ENCODE measurements at regions not wholly inside any gene's neighbourhood (a gene's known extent, or its start where the extent isn't known, plus 50 kb on each side); places are given as distances from the start of the nearest gene placed in this dataset.

GRCh38 chr5:67607958-67608357 is 411.4 kb upstream of the CD180 start:
- Histone ChIP-seq H4K20me1 (ENCODE audit: insufficient read depth) (no peaks in the 10 kb centered on the region), H3K27ac (ENCODE audit: low read depth, low read length) (no peak overlapping the region), H3K4me1 (ENCODE audit: control insufficient read depth in 1 of 2, insufficient read depth in 2 of 2, low read length in 2 of 2) (no peaks in the 10 kb centered on the region), H3K4me3 (replicated peaks in 1 of 2; ENCODE audit: low read depth in 1 of 2, low read length in 2 of 2) (no peak overlapping the region), H3K4me2 (ENCODE audit: low read length) (no peak overlapping the region), H3K9me3 (ENCODE audit: control insufficient read depth in 1 of 2, insufficient read depth in 1 of 2, low read depth in 1 of 2, low read length in 2 of 2) (no peaks in the 10 kb centered on the region), H3K36me3 (ENCODE audit: control insufficient read depth in 1 of 2, insufficient read depth in 2 of 2, low read length in 2 of 2) (no peaks in the 10 kb centered on the region), H3K79me2 (ENCODE audit: insufficient read depth, low read length) (no peaks in the 10 kb centered on the region), H2AFZ (ENCODE audit: low read depth, low read length, poor library complexity, severe bottlenecking) (no peak overlapping the region), H3K9ac (ENCODE audit: low read length) (no peak overlapping the region), H3K9me2 (ENCODE audit: insufficient read depth) (no peaks in the 10 kb centered on the region), H3K27me3 (ENCODE audit: insufficient read depth, low read length) (no peaks in the 10 kb centered on the region; the same call in 1 of the 2 replicates)
- ChIA-PET POLR2A (no interaction called here), RAD21 (ENCODE audit: low non-redundant PET in 1 of 2, low total read pairs in 2 of 2, uncharacterized antibody in 2 of 2, unreplicated experiment in 2 of 2) (no interaction called here), CTCF (no interaction called here)
- DNase-seq (ENCODE audit: low read depth, low spot score) (no peak), ATAC-seq (no peak)
- TF ChIP-seq ZFX (IDR thresholded peaks at IDR 0.05) = no peak
- TF ChIP-seq CEBPB (IDR thresholded peaks at IDR 0.05; ENCODE audit: low read depth) = no peak
- no peak for TF ChIP-seq YY1 (IDR thresholded peaks at IDR 0.05; ENCODE audit: extremely low read depth, insufficient replicate concordance, low read depth, low read length)
- TF ChIP-seq REST (IDR thresholded peaks at IDR 0.05; ENCODE audit: low read depth) = no peak
- no peak for TF ChIP-seq SP1 (IDR thresholded peaks at IDR 0.05; ENCODE audit: low read depth)
- no peak for TF ChIP-seq POLR2A (IDR thresholded peaks at IDR 0.05; ENCODE audit: borderline replicate concordance, extremely low read depth, insufficient read depth, insufficient read length)
- no peak for TF ChIP-seq JUND (IDR thresholded peaks at IDR 0.05)
- no peak for TF ChIP-seq CTCF (IDR thresholded peaks at IDR 0.05 in 2 of 3, conservative IDR thresholded peaks at IDR 0.05 in 1 of 3; ENCODE audit: borderline replicate concordance in 1 of 3, insufficient read depth in 1 of 3, low read depth in 2 of 3, low read length in 2 of 3)
- no peak for TF ChIP-seq SIN3A (IDR thresholded peaks at IDR 0.05; ENCODE audit: low read depth)
- TF ChIP-seq MAX (IDR thresholded peaks at IDR 0.05) = no peak
- no peak for TF ChIP-seq EZH2 (IDR thresholded peaks at IDR 0.05)
- TF ChIP-seq ZBTB33 (IDR thresholded peaks at IDR 0.05; ENCODE audit: extremely low read depth, insufficient replicate concordance, low read length) = no peak
- TF ChIP-seq ELF1 (IDR thresholded peaks at IDR 0.05; ENCODE audit: borderline replicate concordance, low read depth) = no peak
- TF ChIP-seq CBX3 (IDR thresholded peaks at IDR 0.05; ENCODE audit: low read depth) = no peak
- no peak for TF ChIP-seq ATF3 (IDR thresholded peaks at IDR 0.05)
- no TSS peak for BruUV-seq (replicated peaks)
- intact Hi-C loops (cut with micrococcal nuclease) = no loop called here
